ENCODE measurements at regions not wholly inside any gene's neighbourhood (a gene's known extent, or its start where the extent isn't known, plus 50 kb on each side); places are given as distances from the start of the nearest gene placed in this dataset.

- TF ChIP-seq CHD2 (IDR thresholded peaks at IDR 0.05; ENCODE audit: low read length, partially characterized antibody): no peak
- no peak for TF ChIP-seq RCOR1 (IDR thresholded peaks at IDR 0.05; ENCODE audit: low read depth, low read length)
- TF ChIP-seq MAX (IDR thresholded peaks at IDR 0.05): no peak
- TF ChIP-seq CTCF (IDR thresholded peaks at IDR 0.05): no peak
- no peak for TF ChIP-seq POLR2A (IDR thresholded peaks at IDR 0.05; ENCODE audit: low read length)
- no peak for TF ChIP-seq SMC3 (IDR thresholded peaks at IDR 0.05)
- TF ChIP-seq MYC (IDR thresholded peaks at IDR 0.05; ENCODE audit: borderline replicate concordance, low read length): no peak
- no peak for TF ChIP-seq RARB (CRISPR knock-in tag; IDR thresholded peaks at IDR 0.05)
These were observed 928.4 kb downstream of the TMTC2 start for GRCh38 chr12:83615152-83615551.

Data from A549 (cell line).